ENCODE measurements at regions not wholly inside any gene's neighbourhood (a gene's known extent, or its start where the extent isn't known, plus 50 kb on each side); places are given as distances from the start of the nearest gene placed in this dataset.

DNA sequence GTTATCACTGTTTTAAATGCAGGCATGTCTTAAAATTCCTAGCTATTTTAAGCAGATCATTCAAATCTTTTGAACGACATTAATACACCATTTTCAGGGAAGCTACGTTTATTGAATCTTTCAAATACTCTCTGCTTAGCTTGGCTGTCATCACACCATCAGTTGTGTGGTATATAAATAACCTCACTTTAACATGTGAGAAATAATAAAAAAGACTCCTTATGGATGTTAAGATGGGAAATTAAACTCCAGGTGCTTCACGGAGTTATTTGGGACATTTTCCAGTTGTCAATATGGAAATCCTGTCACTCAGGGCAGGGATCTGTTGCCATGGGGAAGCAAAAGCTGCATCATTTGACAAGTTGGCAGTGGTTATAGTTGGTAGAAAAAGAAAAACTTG lies 649.2 kb upstream of the CDH2 start:
- Histone ChIP-seq H3K4me1 (no peaks in the 10 kb centered on the region), H3K36me3 (no peaks in the 10 kb centered on the region), H3K27ac (no peak overlapping the region), H3K9me3 (no peaks in the 10 kb centered on the region), H3K27me3 (no peaks in the 10 kb centered on the region), H3K4me3 (no peak overlapping the region)
- TF ChIP-seq, protein P1, sequence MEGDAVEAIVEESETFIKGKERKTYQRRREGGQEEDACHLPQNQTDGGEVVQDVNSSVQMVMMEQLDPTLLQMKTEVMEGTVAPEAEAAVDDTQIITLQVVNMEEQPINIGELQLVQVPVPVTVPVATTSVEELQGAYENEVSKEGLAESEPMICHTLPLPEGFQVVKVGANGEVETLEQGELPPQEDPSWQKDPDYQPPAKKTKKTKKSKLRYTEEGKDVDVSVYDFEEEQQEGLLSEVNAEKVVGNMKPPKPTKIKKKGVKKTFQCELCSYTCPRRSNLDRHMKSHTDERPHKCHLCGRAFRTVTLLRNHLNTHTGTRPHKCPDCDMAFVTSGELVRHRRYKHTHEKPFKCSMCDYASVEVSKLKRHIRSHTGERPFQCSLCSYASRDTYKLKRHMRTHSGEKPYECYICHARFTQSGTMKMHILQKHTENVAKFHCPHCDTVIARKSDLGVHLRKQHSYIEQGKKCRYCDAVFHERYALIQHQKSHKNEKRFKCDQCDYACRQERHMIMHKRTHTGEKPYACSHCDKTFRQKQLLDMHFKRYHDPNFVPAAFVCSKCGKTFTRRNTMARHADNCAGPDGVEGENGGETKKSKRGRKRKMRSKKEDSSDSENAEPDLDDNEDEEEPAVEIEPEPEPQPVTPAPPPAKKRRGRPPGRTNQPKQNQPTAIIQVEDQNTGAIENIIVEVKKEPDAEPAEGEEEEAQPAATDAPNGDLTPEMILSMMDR (IDR thresholded peaks at IDR 0.05), result no peak
- 21 to 54% methylated on average over 3 of the region's 3 CpGs for WGBS, 2 donors (ENCODE audit: low coverage in 1 of 2)
- no peak for ATAC-seq

DNA sequence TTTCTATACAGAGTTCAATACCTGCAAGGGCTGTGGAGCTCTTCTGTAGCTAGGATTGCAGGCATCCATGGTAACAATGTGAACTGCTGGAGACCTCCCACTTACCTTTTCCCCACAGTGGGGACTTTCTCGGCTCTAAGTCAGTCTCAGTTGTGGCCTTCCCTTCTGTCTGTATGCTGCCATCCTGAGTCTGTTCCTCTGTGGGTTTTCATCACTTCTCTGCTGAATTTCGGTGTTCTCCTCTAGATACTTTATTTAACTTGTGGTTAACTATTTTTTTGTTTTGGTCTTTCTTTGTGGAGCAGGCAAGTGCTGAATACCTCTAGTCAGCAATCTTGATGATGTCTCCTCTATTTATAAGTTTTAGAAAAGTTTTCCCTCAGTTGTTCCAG lies 647.2 kb upstream of the CDH2 start:
- ATAC-seq, result no peak
- 79 to 95% methylated on average over 2 of the region's 2 CpGs for WGBS, 2 donors (ENCODE audit: low coverage in 1 of 2)
- Histone ChIP-seq H3K27me3 (no peaks in the 10 kb centered on the region), H3K4me1 (no peaks in the 10 kb centered on the region), H3K27ac (no peak overlapping the region), H3K36me3 (no peaks in the 10 kb centered on the region), H3K9me3 (no peaks in the 10 kb centered on the region), H3K4me3 (no peak overlapping the region)
- no peak for TF ChIP-seq POLR2AphosphoS5 (IDR thresholded peaks at IDR 0.05)
- TF ChIP-seq, protein P1 (IDR thresholded peaks at IDR 0.05), result no peak
- no peak for TF ChIP-seq EP300 (IDR thresholded peaks at IDR 0.05)
- no peak for TF ChIP-seq POLR2A (IDR thresholded peaks at IDR 0.05)

DNA sequence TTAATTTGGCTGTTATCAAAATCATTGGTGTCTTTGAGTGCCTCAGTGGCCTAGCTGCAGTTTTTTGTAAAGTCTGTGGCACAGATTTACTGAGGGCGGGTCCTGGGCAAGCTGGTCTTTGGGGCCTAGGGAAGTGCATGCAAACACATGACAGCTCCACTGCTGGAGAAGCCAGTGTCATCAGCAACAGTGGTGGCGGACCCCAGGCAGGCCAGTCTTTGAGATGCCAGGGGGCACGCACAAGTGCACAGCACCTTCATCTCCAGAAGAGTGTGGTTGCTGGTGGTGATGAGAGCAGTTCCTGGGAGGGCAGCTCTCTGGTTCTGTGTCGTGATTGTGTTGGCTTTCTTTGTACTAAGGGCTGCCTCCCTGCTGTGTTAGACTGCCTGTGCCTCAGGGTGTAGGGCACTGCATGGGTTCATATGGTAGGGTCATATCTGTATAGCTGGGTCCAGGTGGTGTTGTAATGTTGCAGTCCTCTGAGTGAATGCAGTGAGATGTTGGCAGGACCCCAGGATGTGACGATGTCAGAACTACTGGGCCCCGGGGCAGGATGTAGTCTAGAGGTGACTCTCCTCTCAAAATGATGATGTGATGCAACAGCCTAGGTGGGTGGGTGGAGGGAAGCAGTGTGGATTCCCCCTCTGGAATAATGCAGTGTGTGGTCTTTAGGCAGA lies 646.7 kb upstream of the CDH2 start:
- H3K9me3 ChIP-seq, result no peaks in the 10 kb centered on the region
- H3K36me3 ChIP-seq, result no peaks in the 10 kb centered on the region
- no peaks in the 10 kb centered on the region for H3K4me1 ChIP-seq
- H3K4me3 ChIP-seq, result no peak overlapping the region
- TF ChIP-seq EP300 (IDR thresholded peaks at IDR 0.05), result no peak
- TF ChIP-seq, protein P1 (IDR thresholded peaks at IDR 0.05), result no peak
- TF ChIP-seq POLR2A (IDR thresholded peaks at IDR 0.05), result no peak
- TF ChIP-seq POLR2AphosphoS5 (IDR thresholded peaks at IDR 0.05), result no peak
- no peaks in the 10 kb centered on the region for H3K27me3 ChIP-seq
- H3K27ac ChIP-seq, result no peak overlapping the region
- no peak for ATAC-seq
- 92 to 100% methylated on average over 1 to 4 of the region's 6 CpGs for WGBS, 2 donors (ENCODE audit: low coverage in 1 of 2)

DNA sequence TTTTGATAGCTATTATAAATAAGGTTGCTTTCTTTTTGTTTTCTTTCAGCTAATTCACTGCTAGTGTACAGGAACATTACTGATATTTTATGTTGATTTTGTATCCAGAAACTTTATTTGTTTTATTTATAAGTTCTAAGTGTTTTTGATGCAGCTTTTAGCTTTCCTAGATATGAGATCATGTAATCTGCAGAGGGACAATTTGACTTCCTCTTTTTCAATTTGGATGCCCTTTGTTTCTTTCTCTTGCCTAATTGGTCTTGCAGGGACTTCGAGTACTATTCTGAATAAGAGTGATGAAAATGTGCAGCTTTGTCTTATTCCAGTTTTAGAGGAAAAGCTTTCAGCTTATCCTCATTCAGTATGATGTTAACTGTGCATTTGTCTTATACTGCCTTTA lies 643.4 kb upstream of the CDH2 start:
- H3K36me3 ChIP-seq, result no peaks in the 10 kb centered on the region

DNA sequence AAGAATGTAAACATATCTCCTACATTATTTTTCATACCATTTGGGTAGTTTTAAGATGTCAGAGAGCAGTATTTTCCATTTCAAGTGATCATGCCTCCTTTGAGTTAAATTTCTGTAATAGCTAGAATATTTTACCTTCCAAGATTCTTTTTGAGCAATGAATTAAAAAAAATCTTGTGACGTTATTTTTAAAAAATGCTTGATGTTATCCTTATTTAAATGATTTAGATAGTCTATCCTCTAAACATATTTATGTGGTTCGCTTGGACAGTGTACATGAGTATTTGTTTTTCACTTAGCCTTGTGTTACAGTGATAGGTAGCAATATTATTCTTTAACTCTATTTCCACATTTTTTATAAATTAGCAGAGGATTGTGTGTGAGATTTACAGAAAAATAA lies 639.2 kb upstream of the CDH2 start:
- no peak overlapping the region for H3K27ac ChIP-seq
- no peak for ATAC-seq
- H3K36me3 ChIP-seq, result no peaks in the 10 kb centered on the region
- no peaks in the 10 kb centered on the region for H3K27me3 ChIP-seq
- no peaks in the 10 kb centered on the region for H3K9me3 ChIP-seq
- 53 to 61% methylated on average over 2 of the region's 2 CpGs for WGBS, 2 donors (ENCODE audit: low coverage in 1 of 2)
- TF ChIP-seq, protein P1 (IDR thresholded peaks at IDR 0.05), result no peak
- no peak for TF ChIP-seq POLR2A (IDR thresholded peaks at IDR 0.05)
- TF ChIP-seq EP300 (IDR thresholded peaks at IDR 0.05), result no peak
- no peak for TF ChIP-seq POLR2AphosphoS5 (IDR thresholded peaks at IDR 0.05)
- no peak overlapping the region for H3K4me3 ChIP-seq
- no peaks in the 10 kb centered on the region for H3K4me1 ChIP-seq

More for the DNA sequence above, 643.4 kb upstream of the CDH2 start:
- Histone ChIP-seq H3K4me1 (no peaks in the 10 kb centered on the region), H3K9me3 (no peaks in the 10 kb centered on the region), H3K27ac (no peak overlapping the region), H3K4me3 (no peak overlapping the region), H3K27me3 (no peaks in the 10 kb centered on the region)
- TF ChIP-seq POLR2A (IDR thresholded peaks at IDR 0.05), result no peak
- TF ChIP-seq EP300 (IDR thresholded peaks at IDR 0.05), result no peak
- no peak for TF ChIP-seq POLR2AphosphoS5 (IDR thresholded peaks at IDR 0.05)
- TF ChIP-seq, protein P1 (IDR thresholded peaks at IDR 0.05), result no peak
- WGBS, 2 donors (ENCODE audit: low coverage in 1 of 2), result 73 to 83% methylated on average over 1 of the region's 1 CpG
- no peak for ATAC-seq
